Osteoblast (primary cell): ENCODE measurements at regions not wholly inside any gene's neighbourhood (a gene's known extent, or its start where the extent isn't known, plus 50 kb on each side); places are given as distances from the start of the nearest gene placed in this dataset.
"Not testable (repeated sequence)": the region's sequence is repeated elsewhere in the genome, so short reads cannot be mapped to it uniquely, and the experiment has no call there.

ENCODE experiments used
- DNase-seq: peaks from one replicate; pipeline ENCODE4 v3.0.0; 2011; ENCODE audit warnings: low spot score, mixed read lengths; ENCODE audit not compliant: insufficient read length; ENCODE audit errors: missing footprints
- H2AFZ ChIP-seq: 2 replicates; pipeline ENCODE4 v1.6.0; 2011; ENCODE audit warnings: mild to moderate bottlenecking, low read length
- H3K27ac ChIP-seq: 2 replicates; pipeline ENCODE4 v1.5.1; 2011; ENCODE audit warnings: mild to moderate bottlenecking, low read depth, low read length, moderate library complexity
- H3K27me3 ChIP-seq: 2 replicates; pipeline ENCODE4 v1.6.0; 2012; ENCODE audit warnings: mild to moderate bottlenecking, control low read depth, inconsistent platforms, low read length, moderate library complexity; ENCODE audit not compliant: insufficient read depth
- H3K36me3 ChIP-seq: 2 replicates; pipeline ENCODE4 v1.5.1; 2011; ENCODE audit warnings: mild to moderate bottlenecking, low read length, control low read depth, moderate library complexity; ENCODE audit not compliant: insufficient read depth
- H3K4me1 ChIP-seq: 2 replicates; pipeline ENCODE4 v1.5.1; 2011; ENCODE audit warnings: mild to moderate bottlenecking, low read length, control low read depth, moderate library complexity; ENCODE audit not compliant: insufficient read depth
- H3K4me2 ChIP-seq: 2 replicates; pipeline ENCODE4 v1.6.0; 2011; ENCODE audit warnings: mild to moderate bottlenecking, low read length; ENCODE audit not compliant: insufficient read depth
- H3K4me3 ChIP-seq: fragments of 200-600 bp; sonication (generic); 3 replicates; pipeline ENCODE4 v1.5.1; 2012; ENCODE audit warnings: mild to moderate bottlenecking, low read length, inconsistent platforms; ENCODE audit not compliant: insufficient read depth
- H3K79me2 ChIP-seq: 2 replicates; pipeline ENCODE4 v1.6.0; 2012; ENCODE audit warnings: mild to moderate bottlenecking, low read length, control low read depth, inconsistent platforms; ENCODE audit not compliant: insufficient read depth
- H3K9me3 ChIP-seq: 2 replicates; pipeline ENCODE4 v1.5.1; 2011; ENCODE audit warnings: low read depth, low read length, control low read depth
- H4K20me1 ChIP-seq: 2 replicates; pipeline ENCODE4 v1.6.0; 2012; ENCODE audit warnings: mild to moderate bottlenecking, low read length, control low read depth; ENCODE audit not compliant: insufficient read depth
- CTCF ChIP-seq: IDR thresholded peaks from 2 replicates; pipeline ENCODE4 v1.5.1; 2011; ENCODE audit warnings: mild to moderate bottlenecking, low read depth, low read length, moderate library complexity; ENCODE audit errors: extremely low read depth

GRCh38 chr5:23996525-23996924 lies 489.1 kb downstream of the PRDM9 start:
- Histone ChIP-seq H2AFZ (no peak overlapping the region), H3K79me2 (no peaks in the 10 kb centered on the region), H4K20me1 (no peaks in the 10 kb centered on the region), H3K4me3 (no peak overlapping the region), H3K27me3 (no peaks in the 10 kb centered on the region), H3K4me1 (no peaks in the 10 kb centered on the region), H3K27ac (no peak overlapping the region), H3K36me3 (no peaks in the 10 kb centered on the region), H3K4me2 (no peak overlapping the region), H3K9me3 (no peaks in the 10 kb centered on the region)
- TF ChIP-seq CTCF, result no peak
- DNase-seq, result no peak

GRCh38 chr5:24005384-24005783 lies 498.0 kb downstream of the PRDM9 start:
- Histone ChIP-seq H3K4me2 (no peak overlapping the region), H3K27me3 (no peaks in the 10 kb centered on the region), H3K79me2 (no peaks in the 10 kb centered on the region), H3K36me3 (no peaks in the 10 kb centered on the region), H4K20me1 (no peaks in the 10 kb centered on the region), H3K9me3 (no peaks in the 10 kb centered on the region), H2AFZ (no peak overlapping the region), H3K4me1 (no peaks in the 10 kb centered on the region), H3K4me3 (no peak overlapping the region), H3K27ac (no peak overlapping the region)
- TF ChIP-seq CTCF, result no peak
- no peak for DNase-seq

GRCh38 chr5:24017710-24018109 lies 510.3 kb downstream of the PRDM9 start:
- not testable (repeated sequence) for H3K36me3 ChIP-seq, H3K4me3 ChIP-seq, H2AFZ ChIP-seq, H3K9me3 ChIP-seq, H3K4me1 ChIP-seq, H4K20me1 ChIP-seq, H3K4me2 ChIP-seq, DNase-seq, H3K27ac ChIP-seq, H3K27me3 ChIP-seq, H3K79me2 ChIP-seq

GRCh38 chr5:24026288-24026687 lies 518.9 kb downstream of the PRDM9 start:
- Histone ChIP-seq H3K27me3 (no peaks in the 10 kb centered on the region), H3K4me1 (no peaks in the 10 kb centered on the region), H3K4me2 (no peak overlapping the region), H3K79me2 (no peaks in the 10 kb centered on the region), H3K27ac (no peak overlapping the region), H2AFZ (no peak overlapping the region), H3K4me3 (no peak overlapping the region), H3K9me3 (no peaks in the 10 kb centered on the region), H3K36me3 (no peaks in the 10 kb centered on the region), H4K20me1 (no peaks in the 10 kb centered on the region)
- no peak for TF ChIP-seq CTCF
- no peak for DNase-seq

- no peak for TF ChIP-seq CTCF
- Histone ChIP-seq H3K9me3 (no peaks in the 10 kb centered on the region), H3K27me3 (no peaks in the 10 kb centered on the region), H3K4me3 (no peak overlapping the region), H3K4me2 (no peak overlapping the region), H4K20me1 (no peaks in the 10 kb centered on the region), H2AFZ (no peak overlapping the region), H3K79me2 (no peaks in the 10 kb centered on the region), H3K4me1 (no peaks in the 10 kb centered on the region), H3K36me3 (no peaks in the 10 kb centered on the region), H3K27ac (no peak overlapping the region)
- DNase-seq, result no peak
These were observed 535.3 kb downstream of the PRDM9 start for GRCh38 chr5:24042688-24043087.
